K562 (cell line): ENCODE measurements at regions not wholly inside any gene's neighbourhood (a gene's known extent, or its start where the extent isn't known, plus 50 kb on each side); places are given as distances from the start of the nearest gene placed in this dataset.

ENCODE experiments used
- ATAC-seq: fragments of 200-7000 bp; cut with Tn5 transposase; 3 replicates; pipeline ENCODE4 v1.9.1; 2020; ENCODE audit warnings: moderate library complexity
- BruUV-seq: library from RNA; stranded (reverse); fragments of 400-500 nt; replicated peaks from 2 replicates; lab custom pipeline; 2021; lab: Mats Ljungman, UMichigan
- CTCF ChIA-PET: fragments of 300-600 bp; formaldehyde crosslinking; extraction: SDS; loops from one replicate; lab custom pipeline; 2021; ENCODE audit warnings: low intra/inter-chr PET ratio; lab: Yijun Ruan, JAX
- POLR2A ChIA-PET: fragments of 300-600, 350-650 bp; sonication (Branson Sonifier 250); formaldehyde crosslinking; extraction: SDS; loops from one replicate; lab custom pipeline; 2021; ENCODE audit warnings: antibody characterized with exemption, inconsistent platforms; lab: Yijun Ruan, JAX
- DNase-seq, 4 experiments: peaks; one replicate each; pipeline versions ENCODE4 v3.0.0 to v3.0.0-alpha.2; 2011 to 2018; ENCODE audit warnings: low spot score in 3 of 4, mixed read lengths in 3 of 4; ENCODE audit errors: extremely low read depth in 1 of 4
- FAIRE-seq: peaks from 2 replicates; lab custom pipeline; 2011; peaks lifted over from hg19 to GRCh38; lab: Jason Lieb, UNC
- H2AFZ ChIP-seq: 2 replicates; pipeline ENCODE4 v1.6.0; 2011; ENCODE audit warnings: low read depth, low read length, control low read depth, inconsistent platforms
- H3K27ac ChIP-seq: fragments of 200-600 bp; 3 replicates; pipeline ENCODE4 v1.8.0; 2011; ENCODE audit warnings: low read depth, mild to moderate bottlenecking, control low read depth, inconsistent platforms, low read length, moderate library complexity, mixed read lengths; ENCODE audit errors: extremely low read depth
- H3K27me3 ChIP-seq, 2 experiments: fragments of 300-600 bp in 1 of 2; 2 replicates in 1 of 2; 3 replicates in 1 of 2; pipeline versions ENCODE4 v1.6.0 to v1.8.0; 2011; ENCODE audit warnings: inconsistent platforms in 2 of 2, low read length in 2 of 2, mild to moderate bottlenecking in 1 of 2, mixed read lengths in 1 of 2, moderate library complexity in 1 of 2; ENCODE audit not compliant: control insufficient read depth in 2 of 2, insufficient read depth in 2 of 2
- H3K36me3 ChIP-seq: fragments of 300-600 bp; 3 replicates; pipeline ENCODE4 v1.8.0; 2011; ENCODE audit warnings: mild to moderate bottlenecking, low read length, inconsistent platforms; ENCODE audit not compliant: control insufficient read depth, insufficient read depth
- H3K4me1 ChIP-seq, 2 experiments: fragments of 200-600 bp in 1 of 2; replicated peaks in 1 of 2; 2 replicates in 1 of 2; 3 replicates in 1 of 2; pipeline versions ENCODE4 v1.5.1 to v1.8.0; 2011; ENCODE audit warnings: inconsistent platforms in 2 of 2, low read length in 2 of 2, mild to moderate bottlenecking in 1 of 2, mixed read lengths in 1 of 2, moderate library complexity in 1 of 2; ENCODE audit not compliant: control insufficient read depth in 2 of 2, insufficient read depth in 2 of 2
- H3K4me2 ChIP-seq: 2 replicates; pipeline ENCODE4 v1.6.1; 2011; ENCODE audit warnings: low read length, control low read depth, inconsistent platforms, mixed read lengths; ENCODE audit not compliant: insufficient read depth
- H3K4me3 ChIP-seq: fragments of 200-600 bp; sonication (generic), shearing (Covaris generic); 2 replicates; pipeline ENCODE4 v1.5.1; 2016; ENCODE audit warnings: control low read depth, inconsistent platforms
- H3K79me2 ChIP-seq: fragments of 200-600 bp; 3 replicates; pipeline ENCODE4 v1.8.0; 2011; ENCODE audit warnings: low read length, inconsistent platforms; ENCODE audit not compliant: control insufficient read depth, insufficient read depth
- H3K9ac ChIP-seq, 2 experiments: 2 replicates each; pipeline versions ENCODE4 v1.6.0 to v1.6.1; 2011; ENCODE audit warnings: low read depth in 2 of 2, low read length in 2 of 2, control low read depth in 1 of 2, inconsistent platforms in 1 of 2, mild to moderate bottlenecking in 1 of 2, mixed read lengths in 1 of 2; ENCODE audit not compliant: insufficient read depth in 1 of 2
- H3K9me1 ChIP-seq: one replicate; pipeline ENCODE4 v1.6.0; 2011; ENCODE audit warnings: inconsistent platforms, mild to moderate bottlenecking, low read length, moderate library complexity; ENCODE audit not compliant: control insufficient read depth, insufficient read depth
- H3K9me3 ChIP-seq: replicated peaks from 2 replicates; pipeline ENCODE4 v1.5.1; 2011; ENCODE audit warnings: low read depth, low read length, inconsistent platforms; ENCODE audit not compliant: control insufficient read depth, insufficient read depth
- H4K20me1 ChIP-seq: replicated peaks from 2 replicates; pipeline ENCODE4 v1.6.1; 2011; ENCODE audit warnings: low read length, inconsistent platforms, mixed read lengths; ENCODE audit not compliant: control insufficient read depth, insufficient read depth
- ATF3 ChIP-seq, 2 experiments: fragments of 450-650 bp in 1 of 2; sonication (generic) in 1 of 2; formaldehyde crosslinking in 1 of 2; IDR thresholded peaks in 1 of 2; conservative IDR thresholded peaks in 1 of 2; 2 replicates each; pipeline versions ENCODE4 v1.6.1 to v1.8.1; 2016 to 2023; ENCODE audit warnings: mild to moderate bottlenecking in 2 of 2, moderate library complexity in 2 of 2, inconsistent platforms in 1 of 2, missing genetic modification reagents in 1 of 2
- CC2D1A ChIP-seq: fragments of 450-650 bp; IDR thresholded peaks from 2 replicates; pipeline ENCODE4 v1.6.1; 2017; ENCODE audit warnings: mild to moderate bottlenecking
- FOS ChIP-seq: IDR thresholded peaks from 3 replicates; pipeline ENCODE4 v1.6.1; 2011; ENCODE audit not compliant: insufficient read length; ENCODE audit errors: extremely low read depth
- FOXM1 ChIP-seq, 2 experiments: fragments of 450-650 bp in 1 of 2; sonication (generic) in 1 of 2; formaldehyde crosslinking in 1 of 2; IDR thresholded peaks; 2 replicates each; pipeline versions ENCODE4 v1.6.1 to v1.9.0; 2017 to 2022; ENCODE audit warnings: low read depth in 2 of 2, mild to moderate bottlenecking in 2 of 2, missing genetic modification reagents in 1 of 2, moderate library complexity in 1 of 2
- PHF21A ChIP-seq: fragments of 450-650 bp; IDR thresholded peaks from 2 replicates; pipeline ENCODE4 v1.6.1; 2017; ENCODE audit warnings: low read depth, borderline replicate concordance
- SMARCA4 ChIP-seq: fragments of 450-650 bp; IDR thresholded peaks from 2 replicates; pipeline ENCODE4 v1.6.1; 2016
- SOX6 ChIP-seq: fragments of 450-650 bp; IDR thresholded peaks from 2 replicates; pipeline ENCODE4 v1.6.1; 2014; ENCODE audit warnings: mild to moderate bottlenecking
- SRSF3 ChIP-seq: fragments of 200-400 bp; formaldehyde crosslinking; IDR thresholded peaks from 2 replicates; pipeline ENCODE4 v1.6.1; 2016; ENCODE audit warnings: mild to moderate bottlenecking, low read length, moderate library complexity; ENCODE audit not compliant: insufficient read depth
- SRSF7 ChIP-seq: fragments of 200-400 bp; formaldehyde crosslinking; optimal IDR thresholded peaks from 2 replicates; pipeline ENCODE3; 2017; ENCODE audit warnings: mild to moderate bottlenecking, low read depth, low read length
- VEZF1 ChIP-seq: fragments of 200-800 bp; sonication (Bioruptor generic); IDR thresholded peaks from 2 replicates; pipeline ENCODE4 v1.6.1; 2017; ENCODE audit warnings: missing genetic modification characterization, missing compliant biosample characterization
- XRCC4 ChIP-seq: IDR thresholded peaks from one replicate; pipeline ENCODE4 v1.6.1; 2011; ENCODE audit not compliant: insufficient read depth, insufficient read length; ENCODE audit errors: extremely low read depth
- ZBTB17 ChIP-seq: fragments of 450-650 bp; formaldehyde crosslinking; IDR thresholded peaks from 2 replicates; pipeline ENCODE4 v1.4.0; 2020; ENCODE audit warnings: mild to moderate bottlenecking
- ZNF436 ChIP-seq: fragments of 250-450, 450-650 bp; sonication (Bioruptor Pico); formaldehyde crosslinking; IDR thresholded peaks from 2 replicates; pipeline ENCODE4 v1.7.0; 2020; ENCODE audit warnings: mild to moderate bottlenecking
- ZNF75A ChIP-seq: fragments of 450-650 bp; formaldehyde crosslinking; IDR thresholded peaks from 2 replicates; pipeline ENCODE4 v1.4.0; 2020; ENCODE audit warnings: mild to moderate bottlenecking
- WGBS: fragments of 100-300 bp; shearing (Covaris generic); methylation state at CpG from one replicate; pipeline ENCODE4 v1.1.6; 2016; ENCODE audit warnings: low coverage, mixed read lengths; ENCODE audit not compliant: insufficient coverage; ENCODE audit errors: missing lambda C conversion rate; 5-methylcytosine and 5-hydroxymethylcytosine counted together
- in situ Hi-C: fragments of 300-500 bp; cut with MboI; formaldehyde crosslinking; loops from 4 replicates; pipeline ENCODE4 v1.15.0; 2018; ENCODE audit warnings: inconsistent platforms, mixed read lengths
- intact Hi-C: fragments of 100-400 bp; cut with micrococcal nuclease; formaldehyde crosslinking; loops from 2 replicates; pipeline ENCODE4 v1.14.2; 2022

GRCh38 chr7:17230099-17230807, 68.2 kb upstream of the AHR start:
- TF ChIP-seq FOXM1 (IDR thresholded peaks at IDR 0.05; ENCODE audit: low read depth) (no peak), FOXM1 (CRISPR knock-in tag; IDR thresholded peaks at IDR 0.05; ENCODE audit: low read depth) (no peak), FOS (no peak), PHF21A (no peak), SRSF3 (no peak), ZNF436 (CRISPR knock-in tag) (no peak), XRCC4 (no peak), SMARCA4 (no peak), SRSF7 (no peak), SOX6 (no peak), VEZF1 (CRISPR knock-in tag) (no peak), ATF3 (IDR thresholded peaks at IDR 0.05) (no peak), ATF3 (CRISPR knock-in tag; conservative IDR thresholded peaks at IDR 0.05) (no peak), ZBTB17 (CRISPR knock-in tag) (no peak), CC2D1A (no peak), ZNF75A (no peak)
- TF ChIP-seq, all 486 proteins: peak for 0
- in situ Hi-C loops = no loop called here
- no peaks in the 10 kb centered on the region for H3K79me2 ChIP-seq
- WGBS = 7% methylated on average over 2 of the region's 2 CpGs
- H3K27ac ChIP-seq = no peak overlapping the region
- no peak overlapping the region for H3K9ac ChIP-seq
- no peak for DNase-seq
- no peaks in the 10 kb centered on the region for H3K9me3 ChIP-seq
- no peaks in the 10 kb centered on the region for H4K20me1 ChIP-seq
- H3K4me2 ChIP-seq = no peak overlapping the region
- no peak for FAIRE-seq
- CTCF ChIA-PET = no interaction called here
- H3K36me3 ChIP-seq = no peaks in the 10 kb centered on the region
- no peaks in the 10 kb centered on the region for H3K27me3 ChIP-seq
- no peak overlapping the region for H2AFZ ChIP-seq
- intact Hi-C loops = no loop called here
- no peak overlapping the region for H3K4me3 ChIP-seq
- no peak for ATAC-seq
- BruUV-seq = no TSS peak
- H3K9me1 ChIP-seq = no peaks in the 10 kb centered on the region
- POLR2A ChIA-PET = no interaction called here
- H3K4me1 ChIP-seq = no peaks in the 10 kb centered on the region; a peak in 1 of 5 replicates
